ENCODE measurements at regions not wholly inside any gene's neighbourhood (a gene's known extent, or its start where the extent isn't known, plus 50 kb on each side); places are given as distances from the start of the nearest gene placed in this dataset.

DNA sequence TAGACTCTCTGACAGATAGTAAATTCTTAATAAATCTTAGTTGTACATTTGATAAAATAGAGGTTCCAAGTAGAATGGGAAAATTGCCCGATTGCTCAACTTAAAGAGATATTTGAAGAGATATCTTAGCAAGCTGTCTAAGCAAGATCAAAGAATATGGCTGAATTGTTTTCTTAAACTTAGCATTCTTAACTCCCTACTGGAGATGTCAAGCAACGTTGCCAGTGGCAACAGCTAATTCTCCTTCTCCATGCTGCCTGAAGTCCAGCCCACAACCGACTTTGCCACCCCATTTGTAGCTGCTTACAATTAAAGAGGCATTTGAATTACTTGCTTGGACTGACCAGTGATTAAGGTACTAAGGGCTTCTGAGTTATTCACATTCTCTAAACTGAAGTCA is 94.4 kb downstream of the FAM181B start:
- TF ChIP-seq, protein P1, sequence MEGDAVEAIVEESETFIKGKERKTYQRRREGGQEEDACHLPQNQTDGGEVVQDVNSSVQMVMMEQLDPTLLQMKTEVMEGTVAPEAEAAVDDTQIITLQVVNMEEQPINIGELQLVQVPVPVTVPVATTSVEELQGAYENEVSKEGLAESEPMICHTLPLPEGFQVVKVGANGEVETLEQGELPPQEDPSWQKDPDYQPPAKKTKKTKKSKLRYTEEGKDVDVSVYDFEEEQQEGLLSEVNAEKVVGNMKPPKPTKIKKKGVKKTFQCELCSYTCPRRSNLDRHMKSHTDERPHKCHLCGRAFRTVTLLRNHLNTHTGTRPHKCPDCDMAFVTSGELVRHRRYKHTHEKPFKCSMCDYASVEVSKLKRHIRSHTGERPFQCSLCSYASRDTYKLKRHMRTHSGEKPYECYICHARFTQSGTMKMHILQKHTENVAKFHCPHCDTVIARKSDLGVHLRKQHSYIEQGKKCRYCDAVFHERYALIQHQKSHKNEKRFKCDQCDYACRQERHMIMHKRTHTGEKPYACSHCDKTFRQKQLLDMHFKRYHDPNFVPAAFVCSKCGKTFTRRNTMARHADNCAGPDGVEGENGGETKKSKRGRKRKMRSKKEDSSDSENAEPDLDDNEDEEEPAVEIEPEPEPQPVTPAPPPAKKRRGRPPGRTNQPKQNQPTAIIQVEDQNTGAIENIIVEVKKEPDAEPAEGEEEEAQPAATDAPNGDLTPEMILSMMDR (IDR thresholded peaks at IDR 0.05; ENCODE audit: low read depth, low read length): no peak
- DNase-seq (ENCODE audit: low read depth, low spot score): no peak
- no peak overlapping the region for H3K4me3 ChIP-seq (ENCODE audit: low read depth, low read length)
- in situ Hi-C loops (cut with HindIII; ENCODE audit: low sequenced_read_pairs): no loop called here

DNA sequence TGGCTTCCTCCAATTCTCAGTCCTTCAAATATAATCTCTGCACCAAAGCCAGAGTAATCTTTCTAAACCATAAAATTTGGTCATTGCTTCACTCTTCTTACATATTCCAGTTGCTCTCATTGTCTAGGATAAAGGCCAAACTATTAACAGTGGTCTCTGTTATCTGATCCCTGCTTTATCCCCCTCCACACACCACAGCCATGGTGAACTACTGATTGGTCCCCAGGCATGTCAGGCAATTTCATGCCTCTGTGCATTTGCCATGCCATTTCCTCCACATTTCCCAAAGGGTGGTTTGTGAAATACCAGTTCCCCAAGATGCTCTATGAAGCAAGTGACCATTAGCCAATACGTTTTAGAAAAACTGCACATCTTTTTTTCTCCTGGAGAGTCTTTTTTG is 97.0 kb downstream of the FAM181B start:
- TF ChIP-seq, protein P1 (IDR thresholded peaks at IDR 0.05; ENCODE audit: low read depth, low read length): no peak
- in situ Hi-C loops (cut with HindIII; ENCODE audit: low sequenced_read_pairs): no loop called here
- no peak overlapping the region for H3K4me3 ChIP-seq (ENCODE audit: low read depth, low read length)
- no peak for DNase-seq (ENCODE audit: low read depth, low spot score)

DNA sequence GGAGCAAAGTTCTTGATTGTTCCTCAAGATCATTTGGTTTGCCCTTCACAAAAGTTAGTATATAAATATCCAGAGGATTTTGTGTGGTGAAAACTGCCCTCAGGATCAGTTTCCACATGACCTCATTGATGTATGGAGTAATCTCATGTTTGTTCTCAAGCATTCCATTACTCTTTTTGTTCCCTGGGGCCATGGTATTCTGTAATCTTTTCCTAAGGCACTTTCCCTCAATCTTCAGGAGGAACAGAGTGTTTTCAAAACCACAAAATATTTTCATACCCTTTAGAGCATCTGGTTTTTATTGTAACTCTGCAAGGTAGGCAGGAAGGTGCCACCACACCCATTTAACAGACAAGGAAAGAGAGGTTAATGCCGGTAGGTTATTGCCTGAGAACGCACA is 99.6 kb downstream of the FAM181B start:
- in situ Hi-C loops (cut with HindIII; ENCODE audit: low sequenced_read_pairs): no loop called here
- TF ChIP-seq, protein P1 (IDR thresholded peaks at IDR 0.05; ENCODE audit: low read depth, low read length): no peak
- DNase-seq (ENCODE audit: low read depth, low spot score): no peak
- H3K4me3 ChIP-seq (ENCODE audit: low read depth, low read length): no peak overlapping the region

DNA sequence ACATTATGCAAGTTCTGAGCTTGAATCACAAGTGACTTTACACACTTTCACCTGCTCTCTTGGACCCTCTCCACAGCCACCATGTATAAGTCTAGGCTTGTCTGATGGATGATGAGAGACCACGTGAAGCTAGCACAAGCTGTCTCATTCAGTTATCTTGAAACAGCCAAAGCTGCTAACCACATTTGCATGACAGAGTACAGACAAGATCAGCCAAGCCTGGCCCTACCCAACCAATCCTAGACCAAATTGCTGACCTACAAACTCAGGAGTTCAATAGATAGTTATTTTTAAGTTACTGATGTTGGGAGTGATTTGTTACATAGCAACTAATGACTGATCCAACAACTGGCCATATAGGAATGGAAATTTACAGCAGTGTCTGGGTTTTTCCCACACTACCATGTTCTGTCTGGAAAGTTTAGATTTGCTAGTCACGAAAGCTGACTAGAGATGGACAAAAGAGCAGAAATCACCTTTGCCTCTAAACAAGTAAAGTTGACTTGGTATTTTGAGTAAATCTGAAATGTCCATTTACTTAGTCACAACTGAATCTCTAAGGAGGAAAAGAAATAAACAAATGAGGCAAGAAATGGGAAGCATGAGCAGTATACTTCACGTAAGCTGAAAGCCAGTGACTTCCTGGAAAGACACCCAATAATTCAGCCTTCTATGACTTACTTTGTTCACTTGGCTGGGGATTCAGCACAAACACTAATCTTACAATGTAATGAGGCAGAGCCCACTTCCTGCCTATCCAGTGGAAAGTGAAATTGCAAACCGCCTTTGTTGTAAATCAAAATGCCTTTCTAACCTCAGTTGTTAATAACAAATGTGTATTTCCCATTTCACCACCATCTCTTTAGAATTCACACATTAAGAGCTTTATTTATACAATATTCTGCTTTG is 101.7 kb downstream of the FAM181B start:
- in situ Hi-C loops (cut with HindIII; ENCODE audit: low sequenced_read_pairs): no loop called here
- H3K4me3 ChIP-seq (ENCODE audit: low read depth, low read length): no peak overlapping the region
- TF ChIP-seq, protein P1 (IDR thresholded peaks at IDR 0.05; ENCODE audit: low read depth, low read length): no peak
- DNase-seq (ENCODE audit: low read depth, low spot score): peak; percentile 15

DNA sequence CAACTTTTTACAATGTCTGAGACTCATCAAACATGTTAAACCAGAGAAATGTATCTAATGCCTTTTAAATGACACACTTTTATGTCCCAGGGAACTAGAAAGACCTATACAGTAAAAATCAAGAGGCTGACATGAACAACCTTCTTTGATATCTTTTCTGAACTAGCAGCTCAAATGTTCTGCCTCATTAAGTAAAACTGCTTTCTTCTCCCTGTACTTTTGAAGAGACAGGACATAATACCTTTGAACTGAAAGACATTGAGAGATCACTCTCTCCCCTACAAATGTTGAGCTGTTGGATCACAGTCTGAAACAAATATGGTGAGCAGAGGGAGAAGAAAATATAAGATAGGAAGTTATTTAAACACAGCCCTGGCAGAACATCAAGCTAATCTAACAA is 123.0 kb downstream of the FAM181B start:
- in situ Hi-C loops (cut with HindIII; ENCODE audit: low sequenced_read_pairs): no loop called here
- no peak overlapping the region for H3K4me3 ChIP-seq (ENCODE audit: low read depth, low read length)
- TF ChIP-seq, protein P1 (IDR thresholded peaks at IDR 0.05; ENCODE audit: low read depth, low read length): no peak
- no peak for DNase-seq (ENCODE audit: low read depth, low spot score)

DNA sequence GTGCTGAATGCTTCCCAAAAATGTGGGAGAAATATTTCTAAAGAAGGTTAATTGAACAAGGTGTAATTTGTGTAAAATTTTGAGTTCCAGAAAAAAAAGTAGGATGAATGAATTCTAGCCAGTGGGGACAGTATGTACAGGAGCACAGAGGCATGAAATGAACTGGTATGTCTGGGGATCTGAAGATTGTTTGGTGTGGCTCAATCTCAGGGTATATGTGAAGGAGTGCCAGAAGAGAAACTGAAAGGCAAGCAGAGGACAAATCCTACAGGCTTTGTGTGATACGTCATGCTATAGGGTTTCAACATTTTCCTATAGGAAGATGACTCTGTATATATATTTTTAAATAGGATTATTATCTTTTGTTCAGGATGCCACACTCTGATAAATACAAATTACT is 126.9 kb downstream of the FAM181B start:
- no peak for DNase-seq (ENCODE audit: low read depth, low spot score)
- no peak overlapping the region for H3K4me3 ChIP-seq (ENCODE audit: low read depth, low read length)
- TF ChIP-seq, protein P1 (IDR thresholded peaks at IDR 0.05; ENCODE audit: low read depth, low read length): no peak
- in situ Hi-C loops (cut with HindIII; ENCODE audit: low sequenced_read_pairs): no loop called here
